ENCODE measurements at regions not wholly inside any gene's neighbourhood (a gene's known extent, or its start where the extent isn't known, plus 50 kb on each side); places are given as distances from the start of the nearest gene placed in this dataset.

DNA sequence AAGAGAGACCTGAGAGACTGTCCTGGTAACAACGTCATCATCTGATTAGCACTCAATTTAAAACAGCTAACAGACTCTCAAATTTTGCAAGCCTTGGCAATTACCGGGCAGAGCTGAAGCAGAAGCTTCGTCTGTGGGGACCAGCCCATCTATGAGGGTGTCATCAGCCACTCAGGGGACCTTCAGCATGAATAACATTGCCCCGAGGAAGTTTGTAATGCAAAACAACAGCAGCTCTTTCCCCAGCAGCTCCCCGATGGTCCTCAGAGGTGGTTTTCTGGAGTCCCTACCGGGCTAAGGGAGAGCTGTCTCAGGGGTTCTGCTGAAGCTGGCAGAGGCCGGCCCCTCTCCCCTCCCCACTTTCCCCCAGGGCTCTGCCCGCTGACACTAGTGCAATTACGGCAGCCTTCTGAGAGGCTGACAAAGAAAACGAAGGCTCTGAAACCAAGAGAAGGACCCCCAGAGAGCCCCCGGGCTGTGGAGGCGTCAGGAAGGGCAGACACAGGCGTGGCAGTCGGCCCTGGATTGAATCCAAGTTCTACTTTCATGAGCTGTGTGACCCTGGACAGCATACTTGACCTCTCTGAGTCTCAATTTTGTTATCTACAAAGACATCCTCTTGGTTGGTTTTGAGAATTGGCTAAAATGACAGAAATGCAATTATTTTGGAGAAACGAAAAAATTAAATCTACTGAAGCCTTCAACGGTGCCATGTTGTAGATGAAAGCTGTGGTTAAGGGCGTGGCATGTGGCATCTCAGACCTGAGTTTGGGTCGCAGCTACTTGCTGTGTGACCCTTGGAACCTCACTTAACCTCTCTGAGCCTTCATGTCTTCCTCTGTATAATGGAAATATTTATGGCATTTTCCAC lies 102.1 kb upstream of the TLE3 start:
- H2BK120ac ChIP-seq (replicated peaks; ENCODE audit: low read depth, low read length), result no peak overlapping the region
- H3K18ac ChIP-seq (ENCODE audit: extremely low read depth, low read length), result no peak overlapping the region; the same call in 1 of the 2 replicates
- POLR2A ChIA-PET (ENCODE audit: partially characterized antibody), result interaction anchor here (0.8 kb wide), 1 partner anchor 101 kb away, joined by 4 read pairs; the partner anchor contains the start of gene TLE3
- no peak overlapping the region for H2BK20ac ChIP-seq (ENCODE audit: low read length)
- H3K4me2 ChIP-seq (ENCODE audit: insufficient read depth in 1 of 2, low read depth in 2 of 2, low read length in 2 of 2), result no peak overlapping the region
- H3K27ac ChIP-seq (ENCODE audit: low read depth, low read length), result no peak overlapping the region
- no peak for TF ChIP-seq YY1 (IDR thresholded peaks at IDR 0.05; ENCODE audit: low read depth, low read length)
- TF ChIP-seq KDM1A (IDR thresholded peaks at IDR 0.05; ENCODE audit: borderline replicate concordance, low read length), result peak; percentile 88; the same call in 1 of the 2 replicates
- TF ChIP-seq HDAC2 (IDR thresholded peaks at IDR 0.05; ENCODE audit: borderline replicate concordance in 1 of 2, low read depth in 2 of 2, low read length in 2 of 2), result peak in 1 of 2 experiments; percentile 52; a peak in 1 of 4 replicates
- H3K36me3 ChIP-seq (ENCODE audit: control insufficient read depth in 2 of 4, insufficient read depth in 4 of 4, low read length in 3 of 4), result no peaks in the 10 kb centered on the region
- CTCF ChIA-PET (ENCODE audit: partially characterized antibody), result interaction anchor here (0.7 to 2.3 kb wide), 8 partner anchors 8 to 60 kb away, joined by 3 to 8 read pairs (median 4); no protein-coding TSS in a partner anchor
- H2BK15ac ChIP-seq (ENCODE audit: low read length), result no peak overlapping the region
- no peak overlapping the region for H3K56ac ChIP-seq (replicated peaks; ENCODE audit: insufficient read length, low read depth, low read length)
- H2AK5ac ChIP-seq (ENCODE audit: low read depth, low read length), result no peak overlapping the region
- DNase-seq (ENCODE audit: low read depth in 1 of 2, low spot score in 2 of 2) (no peak), FAIRE-seq (no peak)
- peaks cover 12 to 22% (median 17%) of the 10 kb centered on the region in 4 experiments for H3K4me1 ChIP-seq (replicated peaks in 1 of 4; ENCODE audit: control insufficient read depth in 3 of 4, insufficient read depth in 4 of 4, low read length in 3 of 4)
- no peak overlapping the region for H2BK5ac ChIP-seq (ENCODE audit: low read depth, low read length)
- H3K9ac ChIP-seq (replicated peaks in 1 of 4; ENCODE audit: extremely low read depth in 1 of 4, low read depth in 3 of 4, low read length in 3 of 4), result no peak overlapping the region
- no peaks in the 10 kb centered on the region for H3K9me3 ChIP-seq (ENCODE audit: insufficient read depth in 2 of 2, low read depth in 1 of 2, low read length in 1 of 2)
- no peaks in the 10 kb centered on the region; a peak in 2 of 7 replicates for H3K27me3 ChIP-seq (replicated peaks in 1 of 4; ENCODE audit: control insufficient read depth in 3 of 4, extremely low read depth in 1 of 4, insufficient read depth in 3 of 4, low read length in 3 of 4)
- H2BK12ac ChIP-seq (ENCODE audit: low read depth, low read length), result no peak overlapping the region
- no peaks in the 10 kb centered on the region for H3K23me2 ChIP-seq (ENCODE audit: low read depth, low read length)
- no peak overlapping the region for H3K4ac ChIP-seq (replicated peaks; ENCODE audit: insufficient read length, low read depth, low read length)
- H3K4me3 ChIP-seq (ENCODE audit: extremely low read depth in 1 of 4, insufficient read depth in 2 of 4, low read depth in 3 of 4, low read length in 4 of 4), result no peak overlapping the region
- no peak overlapping the region for H3K14ac ChIP-seq (ENCODE audit: insufficient read length)
- no peak overlapping the region for H2AFZ ChIP-seq (ENCODE audit: low read length)
- no peak overlapping the region for H4K91ac ChIP-seq (replicated peaks; ENCODE audit: insufficient read length, low read length)
- WGBS, 2 experiments (ENCODE audit: extremely low coverage in 1 of 2, insufficient coverage in 1 of 2, insufficient read length in 1 of 2, insufficient replicate concordance in 2 of 2, low coverage in 1 of 2, low lambda C conversion rate in 2 of 2, missing lambda C conversion rate in 1 of 2), result 65% methylated on average over 16 of the region's 18 CpGs; no CpG with 5 or more reads in 1 of the 2 experiments
- no peaks in the 10 kb centered on the region for H4K20me1 ChIP-seq (replicated peaks in 1 of 2; ENCODE audit: control insufficient read depth in 1 of 2, insufficient read depth in 2 of 2, low read length in 2 of 2)
- no peaks in the 10 kb centered on the region for H3K79me2 ChIP-seq (ENCODE audit: control insufficient read depth in 1 of 2, insufficient read depth in 2 of 2, low read length in 2 of 2)
- H4K5ac ChIP-seq (ENCODE audit: insufficient read length, low read depth, low read length), result no peak overlapping the region
- H3K23ac ChIP-seq (ENCODE audit: insufficient read length), result no peak overlapping the region
- H4K8ac ChIP-seq (ENCODE audit: extremely low read depth, insufficient read depth, low read length), result no peak overlapping the region
- no peaks in the 10 kb centered on the region for H3K79me1 ChIP-seq (ENCODE audit: low read depth, low read length)

All from H1 (cell line).